Suprapubic skin (tissue), 4 donors: ENCODE measurements at regions not wholly inside any gene's neighbourhood (a gene's known extent, or its start where the extent isn't known, plus 50 kb on each side); places are given as distances from the start of the nearest gene placed in this dataset.

Source experiments
- EP300 ChIP-seq: sonication (generic); formaldehyde crosslinking; IDR thresholded peaks from one replicate; pipeline ENCODE4 v1.6.1; 2017; ENCODE audit warnings: antibody characterized with exemption
- POLR2A ChIP-seq, 2 donors: fragments of 450-650 bp; IDR thresholded peaks; one replicate each; pipeline ENCODE4 v1.6.1; 2017; ENCODE audit warnings: antibody characterized with exemption in 2 of 2, mild to moderate bottlenecking in 2 of 2, moderate library complexity in 2 of 2
- POLR2AphosphoS5 ChIP-seq, 3 donors: sonication (generic); formaldehyde crosslinking; IDR thresholded peaks; one replicate each; pipeline ENCODE4 v1.6.1; 2017; ENCODE audit warnings: antibody characterized with exemption in 3 of 3
- TF ChIP-seq, protein P1 (sequence below), 2 donors: fragments of 200-600 bp in 1 of 2; fragments of 450-650 bp in 1 of 2; sonication (generic) in 1 of 2; IDR thresholded peaks; one replicate each; pipeline ENCODE4 v1.5.1; 2016 to 2019; ENCODE audit warnings: antibody characterized with exemption in 2 of 2, mild to moderate bottlenecking in 1 of 2, moderate library complexity in 1 of 2

GRCh38 chr2:191565120-191565519 is 112.8 kb upstream of the NABP1 start:
- TF ChIP-seq, protein P1, sequence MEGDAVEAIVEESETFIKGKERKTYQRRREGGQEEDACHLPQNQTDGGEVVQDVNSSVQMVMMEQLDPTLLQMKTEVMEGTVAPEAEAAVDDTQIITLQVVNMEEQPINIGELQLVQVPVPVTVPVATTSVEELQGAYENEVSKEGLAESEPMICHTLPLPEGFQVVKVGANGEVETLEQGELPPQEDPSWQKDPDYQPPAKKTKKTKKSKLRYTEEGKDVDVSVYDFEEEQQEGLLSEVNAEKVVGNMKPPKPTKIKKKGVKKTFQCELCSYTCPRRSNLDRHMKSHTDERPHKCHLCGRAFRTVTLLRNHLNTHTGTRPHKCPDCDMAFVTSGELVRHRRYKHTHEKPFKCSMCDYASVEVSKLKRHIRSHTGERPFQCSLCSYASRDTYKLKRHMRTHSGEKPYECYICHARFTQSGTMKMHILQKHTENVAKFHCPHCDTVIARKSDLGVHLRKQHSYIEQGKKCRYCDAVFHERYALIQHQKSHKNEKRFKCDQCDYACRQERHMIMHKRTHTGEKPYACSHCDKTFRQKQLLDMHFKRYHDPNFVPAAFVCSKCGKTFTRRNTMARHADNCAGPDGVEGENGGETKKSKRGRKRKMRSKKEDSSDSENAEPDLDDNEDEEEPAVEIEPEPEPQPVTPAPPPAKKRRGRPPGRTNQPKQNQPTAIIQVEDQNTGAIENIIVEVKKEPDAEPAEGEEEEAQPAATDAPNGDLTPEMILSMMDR (IDR thresholded peaks at IDR 0.05): no peak
- TF ChIP-seq POLR2A (IDR thresholded peaks at IDR 0.05): no peak
- TF ChIP-seq EP300: no peak
- no peak for TF ChIP-seq POLR2AphosphoS5 (IDR thresholded peaks at IDR 0.05)
